H9 (cell line): ENCODE measurements at regions not wholly inside any gene's neighbourhood (a gene's known extent, or its start where the extent isn't known, plus 50 kb on each side); places are given as distances from the start of the nearest gene placed in this dataset.

Experiments used
- DNase-seq: peaks from one replicate; pipeline ENCODE4 v3.0.0-alpha.2; 2017
- H2AFZ ChIP-seq: one replicate; pipeline ENCODE4 v1.6.1; 2013; ENCODE audit warnings: mild to moderate bottlenecking, low read length, control low read depth, moderate library complexity
- H2AK5ac ChIP-seq: 2 replicates; pipeline ENCODE4 v1.6.1; 2013; ENCODE audit warnings: low read length, control low read depth, mixed read lengths; ENCODE audit not compliant: insufficient read length
- H2BK120ac ChIP-seq: one replicate; pipeline ENCODE4 v1.6.1; 2013; ENCODE audit warnings: low read depth, mild to moderate bottlenecking, low read length, control low read depth, inconsistent platforms; ENCODE audit not compliant: poor library complexity, severe bottlenecking
- H2BK12ac ChIP-seq: 2 replicates; pipeline ENCODE4 v1.6.1; 2013; ENCODE audit warnings: low read length, control low read depth, mixed read lengths, low read depth; ENCODE audit not compliant: insufficient read length
- H2BK15ac ChIP-seq: 2 replicates; pipeline ENCODE4 v1.6.1; 2013; ENCODE audit warnings: low read depth, low read length, control low read depth
- H2BK20ac ChIP-seq: one replicate; pipeline ENCODE4 v1.6.1; 2013; ENCODE audit warnings: low read depth, mild to moderate bottlenecking, low read length, control low read depth, inconsistent platforms; ENCODE audit not compliant: poor library complexity, severe bottlenecking
- H2BK5ac ChIP-seq: 2 replicates; pipeline ENCODE4 v1.6.1; 2013; ENCODE audit warnings: low read length, control low read depth, mixed read lengths; ENCODE audit not compliant: insufficient read length
- H3K14ac ChIP-seq: 2 replicates; pipeline ENCODE4 v1.6.1; 2013; ENCODE audit warnings: low read length, control low read depth; ENCODE audit not compliant: insufficient read depth
- H3K18ac ChIP-seq: 2 replicates; pipeline ENCODE4 v1.6.1; 2013; ENCODE audit warnings: low read depth, mild to moderate bottlenecking, mixed read lengths, low read length, control low read depth; ENCODE audit not compliant: insufficient read length
- H3K23ac ChIP-seq: 2 replicates; pipeline ENCODE4 v1.6.1; 2013; ENCODE audit warnings: low read length, control low read depth, mixed read lengths, low read depth; ENCODE audit not compliant: insufficient read length
- H3K23me2 ChIP-seq: 2 replicates; pipeline ENCODE4 v1.6.1; 2013; ENCODE audit warnings: low read depth, mild to moderate bottlenecking, mixed read lengths, low read length, control low read depth; ENCODE audit not compliant: insufficient read length, poor library complexity, severe bottlenecking
- H3K27ac ChIP-seq: 2 replicates; pipeline ENCODE4 v1.5.1; 2013; ENCODE audit warnings: low read length, control low read depth, mixed read lengths, low read depth; ENCODE audit not compliant: insufficient read length
- H3K27me3 ChIP-seq: 2 replicates; pipeline ENCODE4 v1.6.1; 2013; ENCODE audit warnings: low read length, control low read depth, inconsistent platforms; ENCODE audit not compliant: insufficient read depth
- H3K4ac ChIP-seq: 2 replicates; pipeline ENCODE4 v1.6.1; 2013; ENCODE audit warnings: low read depth, mild to moderate bottlenecking, control low read depth, inconsistent platforms, low read length, moderate library complexity
- H3K4me1 ChIP-seq: 2 replicates; pipeline ENCODE4 v1.6.1; 2013; ENCODE audit warnings: low read length, control low read depth, inconsistent platforms; ENCODE audit not compliant: insufficient read depth
- H3K4me2 ChIP-seq: 2 replicates; pipeline ENCODE4 v1.6.1; 2013; ENCODE audit warnings: low read length, control low read depth, mixed read lengths; ENCODE audit not compliant: insufficient read length, insufficient read depth
- H3K56ac ChIP-seq: 2 replicates; pipeline ENCODE4 v1.6.1; 2013; ENCODE audit warnings: low read depth, mild to moderate bottlenecking, mixed read lengths, low read length, control low read depth; ENCODE audit not compliant: insufficient read length
- H3K79me1 ChIP-seq: 2 replicates; pipeline ENCODE4 v1.6.1; 2013; ENCODE audit warnings: low read depth, mild to moderate bottlenecking, moderate library complexity, low read length, control low read depth, inconsistent platforms; ENCODE audit not compliant: insufficient read depth, poor library complexity, severe bottlenecking
- H3K79me2 ChIP-seq: 2 replicates; pipeline ENCODE4 v1.6.1; 2013; ENCODE audit warnings: low read length, control low read depth, inconsistent platforms; ENCODE audit not compliant: insufficient read depth
- H3K9ac ChIP-seq: 2 replicates; pipeline ENCODE4 v1.6.1; 2013; ENCODE audit warnings: low read length, control low read depth, mixed read lengths; ENCODE audit not compliant: insufficient read length; ENCODE audit errors: extremely low read depth
- H3K9me3 ChIP-seq: one replicate; pipeline ENCODE4 v1.6.1; 2013; ENCODE audit warnings: low read depth, low read length, inconsistent platforms; ENCODE audit not compliant: control insufficient read depth
- H3T11ph ChIP-seq: one replicate; pipeline ENCODE4 v1.6.1; 2013; ENCODE audit warnings: mild to moderate bottlenecking, low read length, control low read depth, inconsistent platforms
- H4K20me1 ChIP-seq: one replicate; pipeline ENCODE4 v1.6.1; 2013; ENCODE audit not compliant: control insufficient read depth, insufficient read length, insufficient read depth
- H4K5ac ChIP-seq: 2 replicates; pipeline ENCODE4 v1.6.1; 2013; ENCODE audit warnings: low read depth, mild to moderate bottlenecking, mixed read lengths, low read length, control low read depth; ENCODE audit not compliant: insufficient read length
- H4K8ac ChIP-seq: replicated peaks from 2 replicates; pipeline ENCODE4 v1.6.1; 2013; ENCODE audit warnings: low read length, control low read depth, mixed read lengths, low read depth; ENCODE audit not compliant: insufficient read length
- H4K91ac ChIP-seq: 2 replicates; pipeline ENCODE4 v1.6.1; 2013; ENCODE audit warnings: low read depth, mild to moderate bottlenecking, moderate library complexity, mixed read lengths, low read length, control low read depth; ENCODE audit not compliant: insufficient read length
- H3K27ac Mint-ChIP-seq, 3 experiments: 2 replicates in 2 of 3; 3 replicates in 1 of 3; pipeline ENCODE4 v1.8.0; 2020 to 2021; ENCODE audit warnings: mixed read lengths in 3 of 3, mild to moderate bottlenecking in 1 of 3, moderate library complexity in 1 of 3
- H3K27me3 Mint-ChIP-seq: 2 replicates; pipeline ENCODE4 v1.8.0; 2021; ENCODE audit warnings: low read depth, mild to moderate bottlenecking, moderate library complexity, mixed read lengths
- H3K36me3 Mint-ChIP-seq, 3 experiments: 2 replicates in 2 of 3; 3 replicates in 1 of 3; pipeline ENCODE4 v1.8.0; 2020 to 2021; ENCODE audit warnings: low read depth in 3 of 3, mixed read lengths in 3 of 3; ENCODE audit not compliant: insufficient read depth in 1 of 3
- H3K4me1 Mint-ChIP-seq, 2 experiments: 2 replicates each; pipeline ENCODE4 v1.8.0; 2020; ENCODE audit warnings: mixed read lengths in 2 of 2
- H3K4me3 Mint-ChIP-seq, 2 experiments: 2 replicates in 1 of 2; 3 replicates in 1 of 2; pipeline ENCODE4 v1.8.0; 2020 to 2021; ENCODE audit warnings: mild to moderate bottlenecking in 2 of 2, mixed read lengths in 2 of 2, moderate library complexity in 1 of 2
- H3K9me3 Mint-ChIP-seq, 2 experiments: 2 replicates in 1 of 2; 3 replicates in 1 of 2; pipeline ENCODE4 v1.8.0; 2020; ENCODE audit warnings: mild to moderate bottlenecking in 2 of 2, mixed read lengths in 2 of 2, moderate library complexity in 1 of 2
- CTCF ChIP-seq: fragments of 200-600 bp; sonication (generic); conservative IDR thresholded peaks from 3 replicates; pipeline ENCODE4 v1.8.0; 2021; ENCODE audit warnings: antibody characterized with exemption, mild to moderate bottlenecking
- WGBS: extraction: QIAGEN DNeasy Blood & Tissue Kit; methylation state at CpG from one replicate; pipeline ENCODE4 v1.1.7; 2013; ENCODE audit warnings: missing lambda C conversion rate, low lambda C conversion rate, mixed read lengths; ENCODE audit not compliant: insufficient read length; ENCODE audit errors: extremely low coverage; 5-methylcytosine and 5-hydroxymethylcytosine counted together

GRCh38 chr10:3702056-3702546 lies 82.9 kb downstream of the KLF6 start:
- WGBS: no CpG with 5 or more reads among the region's 11 CpGs
- Histone ChIP-seq H2BK20ac (no peak overlapping the region), H2BK5ac (no peak overlapping the region), H3T11ph (no peak overlapping the region), H2BK15ac (no peak overlapping the region), H4K20me1 (no peaks in the 10 kb centered on the region), H3K9me3 (no peaks in the 10 kb centered on the region), H3K18ac (no peak overlapping the region), H3K4me2 (no peak overlapping the region), H3K14ac (no peak overlapping the region), H4K5ac (no peak overlapping the region), H3K9ac (no peak overlapping the region), H3K79me1 (no peaks in the 10 kb centered on the region), H3K27me3 (no peaks in the 10 kb centered on the region), H2AFZ (no peak overlapping the region), H3K79me2 (no peaks in the 10 kb centered on the region), H2AK5ac (no peak overlapping the region), H3K4me1 (peaks cover 5% of the 10 kb centered on the region; the same call in 1 of the 2 replicates), H4K91ac (no peak overlapping the region), H3K27ac (no peak overlapping the region), H3K23me2 (no peaks in the 10 kb centered on the region), H3K56ac (no peak overlapping the region), H3K23ac (no peak overlapping the region), H2BK12ac (no peak overlapping the region), H4K8ac (no peak overlapping the region), H2BK120ac (no peak overlapping the region), H3K4ac (no peak overlapping the region)
- Mint-ChIP-seq H3K36me3 (no peaks in the 10 kb centered on the region; a peak in 1 of 7 replicates), H3K4me3 (no peak overlapping the region), H3K4me1 (peaks cover 28% of the 10 kb centered on the region in 2 experiments), H3K27me3 (no peaks in the 10 kb centered on the region), H3K9me3 (no peaks in the 10 kb centered on the region), H3K27ac (peak overlapping the region in 1 of 3 experiments; percentile 76; a peak in 2 of 7 replicates)
- TF ChIP-seq CTCF: no peak
- no peak for DNase-seq
